Testis (tissue), 2 donors: ENCODE measurements at regions not wholly inside any gene's neighbourhood (a gene's known extent, or its start where the extent isn't known, plus 50 kb on each side); places are given as distances from the start of the nearest gene placed in this dataset.

Source experiments
- POLR2A ChIP-seq: fragments of 450-650 bp; IDR thresholded peaks from one replicate; pipeline ENCODE4 v1.6.1; 2017; ENCODE audit warnings: antibody characterized with exemption, mild to moderate bottlenecking, moderate library complexity
- TF ChIP-seq, protein P1 (sequence below), 3 experiments: fragments of 450-650 bp in 2 of 3; fragments of 200-600 bp in 1 of 3; sonication (generic) in 1 of 3; IDR thresholded peaks; one replicate each; pipeline ENCODE4 v1.5.1; 2016 to 2019; ENCODE audit warnings: antibody characterized with exemption in 3 of 3, mild to moderate bottlenecking in 2 of 3, moderate library complexity in 1 of 3

DNA sequence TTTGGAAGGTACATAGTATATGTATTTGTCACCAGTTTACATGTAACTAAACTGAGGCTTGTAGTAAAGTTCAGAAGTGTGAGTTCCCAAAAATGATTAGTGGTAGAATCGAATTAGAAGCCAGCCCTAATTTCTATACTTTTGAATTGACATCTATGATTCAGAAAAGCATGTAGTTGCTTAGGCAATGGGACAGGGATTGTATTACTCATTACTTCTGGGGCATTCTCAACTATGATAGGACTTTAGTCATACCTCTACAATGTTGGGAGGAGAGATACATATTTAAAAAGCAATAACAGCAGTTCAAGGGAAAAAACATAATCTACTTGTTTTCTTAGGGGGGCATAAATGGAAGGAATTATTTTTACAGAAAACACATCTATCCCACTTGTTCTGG lies 277.9 kb upstream of the E2F7 start:
- TF ChIP-seq, protein P1, sequence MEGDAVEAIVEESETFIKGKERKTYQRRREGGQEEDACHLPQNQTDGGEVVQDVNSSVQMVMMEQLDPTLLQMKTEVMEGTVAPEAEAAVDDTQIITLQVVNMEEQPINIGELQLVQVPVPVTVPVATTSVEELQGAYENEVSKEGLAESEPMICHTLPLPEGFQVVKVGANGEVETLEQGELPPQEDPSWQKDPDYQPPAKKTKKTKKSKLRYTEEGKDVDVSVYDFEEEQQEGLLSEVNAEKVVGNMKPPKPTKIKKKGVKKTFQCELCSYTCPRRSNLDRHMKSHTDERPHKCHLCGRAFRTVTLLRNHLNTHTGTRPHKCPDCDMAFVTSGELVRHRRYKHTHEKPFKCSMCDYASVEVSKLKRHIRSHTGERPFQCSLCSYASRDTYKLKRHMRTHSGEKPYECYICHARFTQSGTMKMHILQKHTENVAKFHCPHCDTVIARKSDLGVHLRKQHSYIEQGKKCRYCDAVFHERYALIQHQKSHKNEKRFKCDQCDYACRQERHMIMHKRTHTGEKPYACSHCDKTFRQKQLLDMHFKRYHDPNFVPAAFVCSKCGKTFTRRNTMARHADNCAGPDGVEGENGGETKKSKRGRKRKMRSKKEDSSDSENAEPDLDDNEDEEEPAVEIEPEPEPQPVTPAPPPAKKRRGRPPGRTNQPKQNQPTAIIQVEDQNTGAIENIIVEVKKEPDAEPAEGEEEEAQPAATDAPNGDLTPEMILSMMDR (IDR thresholded peaks at IDR 0.05): no peak
- TF ChIP-seq POLR2A: no peak
